ENCODE measurements at regions not wholly inside any gene's neighbourhood (a gene's known extent, or its start where the extent isn't known, plus 50 kb on each side); places are given as distances from the start of the nearest gene placed in this dataset.
A peak's percentile ranks its signal among the peaks of the same experiment; 100 is the strongest.

GRCh38 chr15:88322461-88322860 lies 65.9 kb upstream of the NTRK3 start:
- no peak overlapping the region for H3K4me2 ChIP-seq (ENCODE audit: insufficient read depth, low read length)
- H2AFZ ChIP-seq (ENCODE audit: low read length) = peak overlapping the region; percentile 34
- TF ChIP-seq CTCF (IDR thresholded peaks at IDR 0.05; ENCODE audit: extremely low read depth, low read depth, low read length) = no peak
- no peak overlapping the region for H3K4me3 ChIP-seq (ENCODE audit: insufficient read depth, low read length)
- H3K9me3 ChIP-seq (ENCODE audit: low read depth, low read length) = no peaks in the 10 kb centered on the region
- no peaks in the 10 kb centered on the region for H4K20me1 ChIP-seq (ENCODE audit: insufficient read depth, low read length)
- H3K27me3 ChIP-seq (ENCODE audit: insufficient read depth, low read length) = peaks cover 2% of the 10 kb centered on the region
- no peaks in the 10 kb centered on the region for H3K36me3 ChIP-seq (ENCODE audit: insufficient read depth, low read length)
- H3K27ac ChIP-seq (ENCODE audit: low read depth, low read length) = no peak overlapping the region
- H3K79me2 ChIP-seq (ENCODE audit: insufficient read depth, low read length) = no peaks in the 10 kb centered on the region
- no peak for DNase-seq (ENCODE audit: insufficient read length, low spot score, missing footprints)
- H3K4me1 ChIP-seq (ENCODE audit: insufficient read depth, low read length) = peaks cover 9% of the 10 kb centered on the region

- no peak for TF ChIP-seq CTCF (IDR thresholded peaks at IDR 0.05; ENCODE audit: extremely low read depth, low read depth, low read length)
- Histone ChIP-seq H3K27ac (ENCODE audit: low read depth, low read length) (no peak overlapping the region), H3K4me3 (ENCODE audit: insufficient read depth, low read length) (no peak overlapping the region), H2AFZ (ENCODE audit: low read length) (no peak overlapping the region), H4K20me1 (ENCODE audit: insufficient read depth, low read length) (no peaks in the 10 kb centered on the region), H3K79me2 (ENCODE audit: insufficient read depth, low read length) (no peaks in the 10 kb centered on the region), H3K4me2 (ENCODE audit: insufficient read depth, low read length) (no peak overlapping the region), H3K9me3 (ENCODE audit: low read depth, low read length) (no peaks in the 10 kb centered on the region), H3K4me1 (ENCODE audit: insufficient read depth, low read length) (peaks cover 9% of the 10 kb centered on the region), H3K27me3 (ENCODE audit: insufficient read depth, low read length) (peaks cover 4% of the 10 kb centered on the region), H3K36me3 (ENCODE audit: insufficient read depth, low read length) (no peaks in the 10 kb centered on the region)
- DNase-seq (ENCODE audit: insufficient read length, low spot score, missing footprints) = no peak
Observed at GRCh38 chr15:88321271-88321670, 64.7 kb upstream of the NTRK3 start.

- Histone ChIP-seq H3K27ac (ENCODE audit: low read depth, low read length) (no peak overlapping the region), H3K36me3 (ENCODE audit: insufficient read depth, low read length) (no peaks in the 10 kb centered on the region), H3K4me3 (ENCODE audit: insufficient read depth, low read length) (no peak overlapping the region), H2AFZ (ENCODE audit: low read length) (no peak overlapping the region), H3K4me2 (ENCODE audit: insufficient read depth, low read length) (no peak overlapping the region), H3K4me1 (ENCODE audit: insufficient read depth, low read length) (no peaks in the 10 kb centered on the region), H3K9me3 (ENCODE audit: low read depth, low read length) (no peaks in the 10 kb centered on the region), H3K79me2 (ENCODE audit: insufficient read depth, low read length) (no peaks in the 10 kb centered on the region), H4K20me1 (ENCODE audit: insufficient read depth, low read length) (no peaks in the 10 kb centered on the region), H3K27me3 (ENCODE audit: insufficient read depth, low read length) (peaks cover 17% of the 10 kb centered on the region)
- TF ChIP-seq CTCF (IDR thresholded peaks at IDR 0.05; ENCODE audit: extremely low read depth, low read depth, low read length) = no peak
- no peak for DNase-seq (ENCODE audit: insufficient read length, low spot score, missing footprints)
Observed at GRCh38 chr15:88316586-88316985, 60.0 kb upstream of the NTRK3 start.

GRCh38 chr15:88315221-88315878 lies 58.8 kb upstream of the NTRK3 start:
- Histone ChIP-seq H3K9me3 (ENCODE audit: low read depth, low read length) (no peaks in the 10 kb centered on the region), H3K4me2 (ENCODE audit: insufficient read depth, low read length) (no peak overlapping the region), H3K4me1 (ENCODE audit: insufficient read depth, low read length) (no peaks in the 10 kb centered on the region), H4K20me1 (ENCODE audit: insufficient read depth, low read length) (no peaks in the 10 kb centered on the region), H3K27ac (ENCODE audit: low read depth, low read length) (no peak overlapping the region), H3K36me3 (ENCODE audit: insufficient read depth, low read length) (no peaks in the 10 kb centered on the region), H3K4me3 (ENCODE audit: insufficient read depth, low read length) (no peak overlapping the region), H2AFZ (ENCODE audit: low read length) (no peak overlapping the region), H3K79me2 (ENCODE audit: insufficient read depth, low read length) (no peaks in the 10 kb centered on the region), H3K27me3 (ENCODE audit: insufficient read depth, low read length) (peaks cover 22% of the 10 kb centered on the region)
- no peak for TF ChIP-seq CTCF (IDR thresholded peaks at IDR 0.05; ENCODE audit: extremely low read depth, low read depth, low read length)
- DNase-seq (ENCODE audit: insufficient read length, low spot score, missing footprints) = no peak

Measured in osteoblast (primary cell).